PC-3 (cell line): ENCODE measurements at regions not wholly inside any gene's neighbourhood (a gene's known extent, or its start where the extent isn't known, plus 50 kb on each side); places are given as distances from the start of the nearest gene placed in this dataset.

ENCODE experiments used
- ATAC-seq: fragments of 200-7000 bp; cut with Tn5 transposase; 2 replicates; pipeline ENCODE4 v1.9.1; 2020; ENCODE audit warnings: mild to moderate bottlenecking, moderate library complexity
- BruUV-seq: library from RNA; stranded (reverse); fragments of 400-500 nt; replicated peaks from 2 replicates; lab custom pipeline; 2021; lab: Mats Ljungman, UMichigan
- CTCF ChIA-PET: fragments of 300-600 bp; sonication (Branson Sonifier 250); formaldehyde crosslinking; loops from one replicate; lab custom pipeline; 2022; ENCODE audit warnings: antibody characterized with exemption; lab: Charles Lee
- POLR2A ChIA-PET: fragments of 300-600 bp; sonication (Branson Sonifier 250); formaldehyde crosslinking; loops from one replicate; lab custom pipeline; 2022; ENCODE audit warnings: antibody characterized with exemption; ENCODE audit not compliant: unreplicated experiment; lab: Charles Lee
- DNase-seq: peaks from one replicate; pipeline ENCODE4 v3.0.0-alpha.2; 2015
- H2AFZ ChIP-seq: fragments of 300-600 bp; sonication (generic); 2 replicates; pipeline ENCODE4 v1.6.0; 2016; ENCODE audit warnings: antibody characterized with exemption, low read length
- H3F3A ChIP-seq: fragments of 300-600 bp; sonication (generic); one replicate; pipeline ENCODE4 v1.6.0; 2017; ENCODE audit warnings: antibody characterized with exemption, low read length, control low read depth, mild to moderate bottlenecking; ENCODE audit not compliant: unreplicated experiment
- H3K27ac ChIP-seq: fragments of 300-600 bp; sonication (generic); 2 replicates; pipeline ENCODE4 v1.5.1; 2016; ENCODE audit warnings: mild to moderate bottlenecking, low read length
- H3K27me3 ChIP-seq: fragments of 300-600 bp; sonication (generic); 2 replicates; pipeline ENCODE4 v1.6.1; 2016; ENCODE audit warnings: low read length, mixed read lengths
- H3K36me3 ChIP-seq: fragments of 300-600 bp; sonication (generic); 2 replicates; pipeline ENCODE4 v1.6.1; 2016; ENCODE audit warnings: low read depth, mixed run types, low read length, mixed read lengths
- H3K4me1 ChIP-seq: fragments of 300-600 bp; sonication (generic); 2 replicates; pipeline ENCODE4 v1.5.1; 2016; ENCODE audit warnings: low read length; ENCODE audit not compliant: insufficient read depth
- H3K4me2 ChIP-seq: fragments of 300-600 bp; sonication (generic); 2 replicates; pipeline ENCODE4 v1.6.0; 2016; ENCODE audit warnings: low read length
- H3K4me3 ChIP-seq: fragments of 300-600 bp; sonication (generic); 2 replicates; pipeline ENCODE4 v1.5.1; 2016; ENCODE audit warnings: mild to moderate bottlenecking, low read length, mixed read lengths
- H3K79me2 ChIP-seq: fragments of 300-600 bp; sonication (generic); 2 replicates; pipeline ENCODE4 v1.6.1; 2017; ENCODE audit warnings: low read length, mixed read lengths
- H3K9ac ChIP-seq: fragments of 300-600 bp; sonication (generic); 2 replicates; pipeline ENCODE4 v1.6.0; 2016; ENCODE audit warnings: mild to moderate bottlenecking, low read length
- H3K9me2 ChIP-seq: fragments of 300-600 bp; sonication (generic); replicated peaks from 2 replicates; pipeline ENCODE4 v1.6.1; 2016; ENCODE audit warnings: mixed run types, low read length, mixed read lengths
- H3K9me3 ChIP-seq: fragments of 300-600 bp; sonication (generic); 2 replicates; pipeline ENCODE4 v1.6.1; 2016; ENCODE audit warnings: low read length, mixed read lengths
- H4K20me1 ChIP-seq: fragments of 300-600 bp; sonication (generic); 2 replicates; pipeline ENCODE4 v1.6.1; 2016; ENCODE audit warnings: low read length, mixed read lengths
- CTCF ChIP-seq: fragments of 300-600 bp; sonication (generic); conservative IDR thresholded peaks from 2 replicates; pipeline ENCODE4 v1.5.1; 2017; ENCODE audit warnings: antibody characterized with exemption, low read depth, mild to moderate bottlenecking, low read length
- EZH2 ChIP-seq: fragments of 300-600 bp; sonication (generic); IDR thresholded peaks from one replicate; pipeline ENCODE4 v1.6.1; 2017; ENCODE audit warnings: antibody characterized with exemption, mild to moderate bottlenecking, low read length; ENCODE audit not compliant: unreplicated experiment
- EZH2phosphoT487 ChIP-seq: fragments of 300-600 bp; sonication (generic); IDR thresholded peaks from 2 replicates; pipeline ENCODE4 v1.6.1; 2018; ENCODE audit warnings: mild to moderate bottlenecking, antibody characterized with exemption, low read length, borderline replicate concordance
- intact Hi-C: fragments of 100-400 bp; cut with micrococcal nuclease; formaldehyde crosslinking; loops from 2 replicates; pipeline ENCODE4 v1.9.0; 2023

DNA sequence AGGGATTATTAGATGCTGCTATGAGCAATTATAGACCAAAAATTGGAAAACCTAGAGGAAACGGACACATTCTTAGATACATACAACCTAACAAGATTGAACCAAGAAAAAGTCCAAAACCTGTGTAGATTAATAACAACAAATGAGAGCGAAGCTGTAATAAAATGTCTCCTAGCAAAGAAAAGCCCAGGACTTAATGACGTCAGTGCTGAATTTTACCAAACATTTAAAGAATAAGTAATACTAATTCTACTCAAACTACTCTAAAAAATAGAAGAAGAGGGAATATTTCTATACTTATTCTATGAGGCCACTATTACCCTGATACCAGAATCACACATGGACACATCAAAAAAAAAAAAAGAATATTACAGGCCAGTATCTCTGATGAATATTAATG, 309.5 kb upstream of the ANO5 start:
- no peak overlapping the region for H3K9ac ChIP-seq
- no peak for DNase-seq
- peaks cover 4% of the 10 kb centered on the region for H3K9me3 ChIP-seq
- no peak overlapping the region for H3K4me3 ChIP-seq
- no peaks in the 10 kb centered on the region for H3K4me1 ChIP-seq
- no peaks in the 10 kb centered on the region for H4K20me1 ChIP-seq
- TF ChIP-seq EZH2 (no peak), CTCF (no peak), EZH2phosphoT487 (no peak)
- H3K36me3 ChIP-seq, result no peaks in the 10 kb centered on the region
- no peaks in the 10 kb centered on the region for H3K27me3 ChIP-seq
- intact Hi-C loops, result no loop called here
- BruUV-seq, result no TSS peak
- H3K9me2 ChIP-seq, result no peaks in the 10 kb centered on the region
- ATAC-seq, result no peak
- CTCF ChIA-PET, result no interaction called here
- H3K27ac ChIP-seq, result no peak overlapping the region
- H3K4me2 ChIP-seq, result no peak overlapping the region
- H2AFZ ChIP-seq, result no peak overlapping the region
- POLR2A ChIA-PET, result no interaction called here
- H3K79me2 ChIP-seq, result no peaks in the 10 kb centered on the region
- H3F3A ChIP-seq, result no peaks in the 10 kb centered on the region

GRCh38 chr11:21888814-21889213, 304.1 kb upstream of the ANO5 start:
- Histone ChIP-seq H3K9ac (no peak overlapping the region), H3K9me3 (0 out of 2 replicates have a peak, but pooled peaks cover 1% of the 10 kb centered on the region), H3K4me3 (no peak overlapping the region), H3K9me2 (no peaks in the 10 kb centered on the region), H3K79me2 (no peaks in the 10 kb centered on the region), H3F3A (no peaks in the 10 kb centered on the region), H3K4me1 (no peaks in the 10 kb centered on the region), H3K27me3 (no peaks in the 10 kb centered on the region), H3K4me2 (no peak overlapping the region), H3K36me3 (no peaks in the 10 kb centered on the region), H2AFZ (no peak overlapping the region), H4K20me1 (no peaks in the 10 kb centered on the region), H3K27ac (no peak overlapping the region)
- no peak for TF ChIP-seq EZH2phosphoT487
- no peak for TF ChIP-seq EZH2
- no peak for TF ChIP-seq CTCF
- DNase-seq (no peak), ATAC-seq (no peak)
- ChIA-PET POLR2A (no interaction called here), CTCF (no interaction called here)
- no TSS peak for BruUV-seq
- intact Hi-C loops, result no loop called here

DNA sequence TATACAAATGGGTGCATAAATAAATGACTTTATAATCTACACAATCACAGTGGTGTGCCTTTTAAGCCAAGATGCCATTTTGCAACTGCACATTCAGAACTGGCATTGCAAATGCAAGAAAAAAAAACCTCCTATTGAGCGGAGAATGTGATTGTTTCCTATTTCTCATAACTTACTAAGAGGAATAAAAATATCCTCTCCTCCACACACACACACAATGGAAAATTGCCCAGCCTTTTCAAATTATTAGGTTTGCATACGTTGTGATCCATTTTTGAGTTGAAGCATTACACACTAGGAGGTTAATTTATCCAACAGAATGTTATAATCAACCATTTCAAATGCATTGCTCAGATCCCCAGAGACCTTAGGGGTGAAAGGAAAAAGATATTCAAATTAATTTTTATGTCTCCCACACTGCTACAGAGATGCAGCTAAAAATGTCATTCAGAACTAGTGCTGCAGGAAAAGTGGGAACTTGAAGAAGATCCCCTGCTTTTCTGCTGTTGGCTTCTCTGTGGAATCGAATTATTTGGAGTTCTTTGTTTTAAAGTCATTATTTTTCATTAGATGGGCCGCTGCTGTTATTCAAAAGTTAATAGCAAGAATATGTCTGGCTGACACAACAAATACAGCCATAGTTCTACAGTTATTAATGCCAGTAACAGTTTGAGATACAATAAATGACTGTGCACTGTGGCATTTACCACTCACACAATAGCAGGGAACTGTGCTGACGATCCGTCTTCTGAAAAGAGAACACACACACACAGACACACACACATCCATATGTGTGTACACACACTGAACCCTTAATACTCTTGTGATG, 299.9 kb upstream of the ANO5 start:
- ChIA-PET CTCF (no interaction called here), POLR2A (no interaction called here)
- Histone ChIP-seq H3K4me2 (no peak overlapping the region), H3F3A (no peaks in the 10 kb centered on the region), H3K79me2 (no peaks in the 10 kb centered on the region), H3K27ac (no peak overlapping the region), H3K9me3 (no peaks in the 10 kb centered on the region), H3K9me2 (no peaks in the 10 kb centered on the region), H4K20me1 (no peaks in the 10 kb centered on the region), H3K36me3 (no peaks in the 10 kb centered on the region), H3K9ac (no peak overlapping the region), H3K27me3 (no peaks in the 10 kb centered on the region), H2AFZ (no peak overlapping the region), H3K4me3 (no peak overlapping the region), H3K4me1 (no peaks in the 10 kb centered on the region)
- ATAC-seq (no peak), DNase-seq (no peak)
- no TSS peak for BruUV-seq
- no peak for TF ChIP-seq EZH2phosphoT487
- no peak for TF ChIP-seq CTCF
- TF ChIP-seq EZH2, result no peak
- intact Hi-C loops, result no loop called here
